HG02610 (cell line): ENCODE measurements at regions not wholly inside any gene's neighbourhood (a gene's known extent, or its start where the extent isn't known, plus 50 kb on each side); places are given as distances from the start of the nearest gene placed in this dataset.
"Not testable (repeated sequence)": the region's sequence is repeated elsewhere in the genome, so short reads cannot be mapped to it uniquely, and the experiment has no call there.

Experiments used
- ATAC-seq: cut with Tn5 transposase; IDR thresholded peaks from one replicate; pipeline ENCODE4 v1.9.1; 2021; ENCODE audit warnings: mild to moderate bottlenecking, moderate library complexity; ENCODE audit not compliant: unreplicated experiment

DNA sequence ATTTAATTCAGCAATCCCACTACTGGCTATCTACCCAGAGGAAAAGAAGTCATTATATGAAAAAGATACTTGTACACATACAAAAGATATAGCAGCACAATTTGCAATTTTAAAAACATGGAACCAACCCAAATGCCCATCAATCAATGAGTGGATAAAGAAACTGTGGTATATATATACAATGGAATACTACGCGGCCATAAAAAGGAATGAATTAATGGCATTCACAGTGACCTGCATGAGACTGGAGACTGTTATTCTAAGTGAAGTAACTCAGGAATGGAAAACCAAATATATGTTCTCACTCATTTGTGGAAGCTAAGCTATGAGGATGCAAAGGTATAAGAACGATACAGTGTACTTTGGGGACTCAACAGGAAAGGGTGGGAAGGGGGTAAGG is 102.8 kb upstream of the KCNMA1 start:
- not testable (repeated sequence) for ATAC-seq

DNA sequence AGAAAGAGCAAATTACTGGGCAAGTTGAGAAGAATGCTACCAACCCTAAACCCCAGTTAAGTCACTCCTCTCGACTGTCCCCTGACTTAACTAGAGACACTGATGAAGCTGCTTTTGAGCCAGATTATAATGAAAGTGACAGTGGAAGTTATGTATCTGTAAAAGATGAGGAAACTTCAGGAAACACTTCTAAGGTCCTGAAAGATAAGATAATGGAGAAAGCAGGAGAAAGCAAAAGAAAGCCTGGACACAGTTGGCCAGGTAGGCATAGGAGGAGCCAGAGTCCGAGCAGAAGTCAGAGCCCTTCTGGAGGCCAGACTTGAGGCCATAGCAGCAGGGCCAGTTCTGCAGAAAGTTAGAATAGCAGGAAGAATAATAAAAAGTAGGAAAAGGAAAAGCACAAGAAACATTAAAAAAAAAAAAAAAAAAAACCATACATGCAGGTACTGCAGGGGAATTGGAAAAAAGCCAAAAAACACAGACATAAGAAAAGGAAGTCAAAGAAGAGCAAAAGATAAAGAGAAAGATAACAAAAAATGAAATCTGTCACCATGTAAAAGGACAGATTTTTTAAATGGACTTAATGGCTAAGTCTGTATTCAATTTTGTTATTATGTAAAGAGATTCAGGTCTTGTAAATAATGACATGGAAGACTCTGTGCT is 101.0 kb upstream of the KCNMA1 start:
- no peak for ATAC-seq

DNA sequence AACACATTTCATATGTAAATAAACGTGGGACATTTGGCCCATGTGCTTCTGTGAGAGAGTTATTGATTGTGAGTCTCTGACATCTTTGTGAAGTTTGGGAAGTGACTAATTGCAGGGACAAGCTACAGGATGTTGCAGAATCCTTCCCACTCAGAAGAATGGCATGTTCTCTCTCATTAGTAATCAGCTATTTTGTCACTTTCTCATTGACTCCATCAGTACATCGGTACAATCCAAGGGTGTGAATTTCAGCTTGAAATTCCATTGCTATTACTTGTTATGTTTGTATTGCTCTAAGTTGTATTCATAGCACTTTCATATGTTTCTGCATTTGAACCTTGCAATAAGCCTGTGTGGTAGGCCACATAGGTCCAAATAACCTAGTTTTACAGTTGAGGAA is 100.0 kb upstream of the KCNMA1 start:
- no peak for ATAC-seq

DNA sequence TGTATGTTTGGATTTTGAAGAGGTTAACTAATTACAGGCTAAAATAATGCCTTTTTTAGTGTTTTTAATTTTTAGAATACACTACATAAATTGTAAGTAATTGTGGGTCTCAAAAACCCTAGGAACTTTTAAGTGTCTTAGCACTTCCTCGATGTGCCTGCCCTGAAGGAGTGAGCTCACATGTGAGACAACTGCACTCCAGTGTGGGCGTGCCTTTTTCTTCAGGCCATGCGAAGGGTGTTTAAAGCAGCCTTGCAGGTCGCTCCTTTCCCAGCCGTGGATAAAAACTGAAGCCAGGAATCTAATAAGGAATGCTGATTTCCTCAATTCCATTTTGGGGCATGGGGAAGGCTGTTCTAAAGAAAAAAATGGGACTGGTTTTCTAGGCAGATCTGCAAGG is 97.5 kb upstream of the KCNMA1 start:
- ATAC-seq, result not testable (repeated sequence)

DNA sequence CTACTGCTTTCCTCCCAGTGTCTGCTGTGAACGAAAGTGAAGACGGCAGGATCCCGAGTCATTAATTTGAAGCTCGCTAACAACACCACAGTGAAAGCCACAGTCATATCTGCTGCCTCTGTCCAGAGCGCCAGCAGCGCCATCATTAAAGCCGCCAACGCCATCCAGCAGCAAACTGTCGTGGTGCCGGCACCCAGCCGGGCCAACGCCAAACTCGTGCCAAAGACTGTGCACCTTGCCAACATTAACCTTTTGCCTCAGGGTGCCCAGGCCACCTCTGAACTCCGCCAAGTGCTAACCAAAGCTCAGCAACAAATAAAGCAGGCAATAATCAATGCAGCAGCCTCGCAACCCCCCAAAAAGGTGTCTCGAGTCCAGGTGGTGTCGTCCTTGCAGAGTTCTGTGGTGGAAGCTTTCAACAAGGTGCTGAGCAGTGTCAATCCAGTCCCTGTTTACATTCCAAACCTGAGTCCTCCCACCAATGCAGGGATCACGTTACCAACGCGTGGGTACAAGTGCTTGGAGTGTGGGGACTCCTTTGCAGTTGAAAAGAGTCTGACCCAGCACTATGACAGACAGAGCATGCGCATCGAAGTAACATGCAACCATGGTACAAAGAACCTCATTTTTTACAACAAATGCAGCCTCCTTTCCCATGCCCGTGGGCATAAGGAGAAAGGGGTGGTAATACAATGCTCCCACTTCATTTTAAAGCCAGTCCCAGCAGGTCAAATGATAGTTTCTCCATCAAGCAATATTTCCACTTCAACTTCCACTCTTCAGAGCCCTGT is 94.8 kb upstream of the KCNMA1 start:
- no peak for ATAC-seq

DNA sequence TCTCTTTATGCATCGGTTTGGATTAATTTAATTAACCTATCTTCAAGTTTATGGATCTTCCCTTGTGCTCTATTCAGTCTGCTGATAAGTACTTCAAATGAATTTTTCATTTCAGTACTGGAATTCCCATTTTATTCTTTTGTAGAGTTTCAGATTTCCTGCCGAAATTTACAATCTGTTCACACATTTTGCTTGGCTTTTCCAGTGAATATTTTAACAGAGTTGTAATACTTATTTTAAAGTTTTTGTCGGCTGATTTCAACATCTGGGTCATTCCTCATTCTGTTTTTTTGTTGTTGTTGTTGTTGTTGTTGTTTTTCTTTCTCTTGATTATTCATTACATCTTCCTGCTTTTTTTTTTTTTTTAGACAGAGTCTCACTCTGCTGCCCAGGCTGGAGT is 89.9 kb upstream of the KCNMA1 start:
- no peak for ATAC-seq

DNA sequence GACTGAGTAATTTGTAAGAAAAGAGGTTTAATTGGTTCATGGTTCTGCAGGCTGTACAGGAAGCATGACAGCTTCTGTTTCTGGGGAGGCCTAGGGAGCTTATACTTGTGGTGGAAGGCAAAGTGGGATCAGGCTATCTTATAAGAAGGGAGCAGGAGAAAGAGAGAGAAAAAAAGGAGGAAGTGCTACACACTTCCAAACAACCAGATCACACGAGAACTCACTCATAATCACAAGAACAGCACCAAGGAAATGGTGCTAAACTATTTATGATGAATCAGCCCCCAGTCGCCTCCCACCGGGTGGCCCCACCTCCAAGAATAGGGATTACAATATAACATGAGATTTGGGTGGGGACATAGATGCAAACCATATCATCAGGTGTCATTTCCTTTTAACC is 89.1 kb upstream of the KCNMA1 start:
- ATAC-seq, result no peak

DNA sequence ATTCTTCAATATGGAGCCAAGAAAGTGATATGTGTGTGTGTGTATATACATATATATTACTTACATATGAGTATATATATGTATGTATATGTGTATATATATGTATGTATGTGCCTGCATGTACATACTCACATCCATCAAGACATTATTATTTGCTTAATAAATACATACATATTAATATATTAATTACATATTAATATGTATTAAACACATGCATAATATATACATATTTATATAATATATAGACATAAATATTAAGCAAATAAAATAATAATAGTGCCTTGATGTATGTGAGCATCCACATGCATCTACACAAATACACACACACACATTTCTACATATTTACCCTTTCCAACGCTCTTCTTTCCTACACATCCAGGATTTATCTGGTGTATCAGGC is 88.7 kb upstream of the KCNMA1 start:
- ATAC-seq, result no peak

DNA sequence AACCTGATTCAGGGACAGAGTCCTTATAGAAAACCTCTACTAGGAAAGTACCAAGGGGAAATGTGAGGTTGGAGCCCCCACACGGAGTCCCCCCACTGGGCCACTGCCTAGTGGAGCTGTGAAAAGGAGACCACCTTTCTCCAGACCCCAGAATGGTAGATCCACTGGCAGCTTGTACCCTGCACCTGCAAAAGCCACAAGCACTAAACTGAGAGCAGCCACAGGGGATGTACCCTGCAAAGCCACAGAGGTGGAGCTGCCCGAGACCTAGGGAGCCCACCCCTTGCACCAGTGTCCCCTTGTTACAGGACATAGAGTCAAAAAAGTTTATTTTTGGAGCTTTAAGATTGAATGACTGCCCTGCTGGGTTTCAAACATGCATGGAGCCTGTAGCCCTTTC is 87.2 kb upstream of the KCNMA1 start:
- no peak for ATAC-seq

DNA sequence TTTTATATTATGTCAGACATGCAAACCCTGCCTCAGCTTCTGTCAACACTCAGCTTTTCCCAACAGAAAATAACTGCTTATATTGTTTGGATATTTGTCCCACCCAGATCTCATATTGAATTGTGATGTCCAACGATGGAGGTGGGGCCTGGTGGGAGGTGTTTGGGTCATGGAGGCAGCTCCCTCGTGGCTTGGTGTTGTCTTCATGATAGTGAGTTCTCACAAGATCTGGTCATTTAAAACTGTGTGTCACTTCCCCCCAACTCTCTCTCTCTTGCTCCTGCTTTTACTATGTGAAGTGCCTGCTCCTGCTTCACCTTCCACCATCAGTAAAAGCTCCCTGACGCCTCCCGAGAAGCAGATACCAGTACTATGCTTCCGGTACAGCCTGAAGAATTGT is 85.8 kb upstream of the KCNMA1 start:
- ATAC-seq, result no peak

DNA sequence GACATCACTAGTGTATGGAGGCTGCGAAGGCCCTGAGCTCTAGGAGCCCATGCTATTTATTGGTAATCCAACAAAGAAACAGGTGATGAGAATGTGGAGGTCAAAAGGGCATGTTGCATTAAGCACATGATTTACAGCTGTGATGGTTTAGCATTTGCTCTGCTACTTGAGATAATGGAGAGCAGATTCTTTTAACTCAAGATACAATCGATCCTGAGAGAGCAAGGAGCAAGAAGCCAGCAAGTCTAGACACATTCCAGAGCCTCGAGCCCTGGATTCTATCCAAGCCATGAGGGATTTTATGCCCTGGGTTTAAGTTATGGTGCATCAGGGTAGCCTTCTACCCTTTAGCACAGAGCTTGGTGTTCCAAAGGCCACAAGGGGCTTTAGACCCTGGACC is 85.3 kb upstream of the KCNMA1 start:
- not testable (repeated sequence) for ATAC-seq

DNA sequence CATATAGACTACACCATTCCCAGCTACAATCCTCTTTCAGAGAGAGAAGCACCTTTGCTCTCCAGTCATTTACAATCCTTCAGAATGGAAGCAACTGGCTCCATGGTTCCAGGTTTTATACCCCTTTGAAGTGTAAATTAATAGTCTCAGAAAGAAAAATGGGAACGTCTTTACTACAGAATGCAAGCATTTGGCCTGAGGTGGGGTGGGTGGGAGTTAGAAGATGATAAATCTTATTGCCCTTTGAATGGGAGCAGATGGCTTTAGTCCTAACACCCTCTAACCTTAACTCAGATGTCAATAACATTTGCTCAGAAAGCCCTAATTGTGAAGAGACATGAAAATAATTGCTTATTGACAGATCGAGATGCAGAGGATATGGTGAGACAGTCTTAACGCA is 84.2 kb upstream of the KCNMA1 start:
- no peak for ATAC-seq

DNA sequence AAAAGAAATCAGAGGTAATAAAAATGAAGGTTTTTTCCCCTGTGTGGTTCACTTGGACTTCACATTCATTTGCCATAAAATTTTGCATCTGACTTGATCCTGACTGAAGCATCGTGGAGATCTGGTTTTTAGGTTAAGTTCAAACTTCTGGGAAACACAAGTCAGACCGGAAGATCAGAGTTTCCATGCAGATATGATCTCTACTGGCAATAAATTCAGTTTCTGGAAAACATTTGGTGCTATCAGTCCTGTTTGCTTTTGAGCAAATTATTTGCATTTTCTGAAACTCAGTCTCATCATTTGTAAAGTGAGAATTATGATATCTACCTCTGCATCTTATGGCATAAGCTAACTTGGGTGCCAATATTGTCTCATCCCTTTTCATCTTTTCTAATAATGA is 81.3 kb upstream of the KCNMA1 start:
- ATAC-seq, result no peak

DNA sequence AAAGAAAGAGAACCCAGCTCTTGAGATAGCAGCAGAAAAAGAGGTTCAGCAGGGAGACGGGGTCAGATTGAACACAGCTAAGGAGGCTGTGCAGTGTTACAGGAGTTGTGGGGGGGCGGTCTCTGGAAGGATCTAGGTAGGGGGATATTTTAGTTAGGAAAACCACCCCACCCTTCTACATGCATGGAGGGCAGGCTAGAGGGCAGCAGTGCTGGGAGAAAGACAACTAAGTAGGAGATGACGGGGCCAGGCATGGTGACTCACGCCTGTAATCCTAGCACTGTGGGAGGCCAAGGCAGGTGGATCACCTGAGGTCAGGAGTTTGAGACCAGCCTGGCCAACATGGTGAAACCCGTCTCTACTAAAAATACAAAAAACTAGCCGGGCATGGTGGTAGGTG is 80.7 kb upstream of the KCNMA1 start:
- not testable (repeated sequence) for ATAC-seq

DNA sequence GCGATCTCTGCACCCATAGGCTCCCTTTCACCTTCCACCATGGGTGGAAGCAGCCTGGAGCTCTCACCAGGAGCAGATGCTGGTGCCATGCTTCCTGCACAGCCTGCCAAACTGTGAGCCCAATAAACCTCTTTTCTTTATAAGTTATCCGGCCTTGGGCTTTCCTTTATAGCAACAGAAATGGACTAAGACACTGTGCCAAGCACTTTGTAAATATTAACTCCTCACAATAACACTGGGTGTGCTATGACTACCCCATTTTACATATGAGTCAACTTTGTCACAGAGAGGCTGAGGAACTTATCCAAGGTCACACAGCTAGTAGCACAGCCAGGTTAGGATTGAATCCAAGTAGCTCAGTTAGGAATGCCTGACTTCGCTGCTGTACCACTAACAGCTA is 79.7 kb upstream of the KCNMA1 start:
- ATAC-seq, result no peak

DNA sequence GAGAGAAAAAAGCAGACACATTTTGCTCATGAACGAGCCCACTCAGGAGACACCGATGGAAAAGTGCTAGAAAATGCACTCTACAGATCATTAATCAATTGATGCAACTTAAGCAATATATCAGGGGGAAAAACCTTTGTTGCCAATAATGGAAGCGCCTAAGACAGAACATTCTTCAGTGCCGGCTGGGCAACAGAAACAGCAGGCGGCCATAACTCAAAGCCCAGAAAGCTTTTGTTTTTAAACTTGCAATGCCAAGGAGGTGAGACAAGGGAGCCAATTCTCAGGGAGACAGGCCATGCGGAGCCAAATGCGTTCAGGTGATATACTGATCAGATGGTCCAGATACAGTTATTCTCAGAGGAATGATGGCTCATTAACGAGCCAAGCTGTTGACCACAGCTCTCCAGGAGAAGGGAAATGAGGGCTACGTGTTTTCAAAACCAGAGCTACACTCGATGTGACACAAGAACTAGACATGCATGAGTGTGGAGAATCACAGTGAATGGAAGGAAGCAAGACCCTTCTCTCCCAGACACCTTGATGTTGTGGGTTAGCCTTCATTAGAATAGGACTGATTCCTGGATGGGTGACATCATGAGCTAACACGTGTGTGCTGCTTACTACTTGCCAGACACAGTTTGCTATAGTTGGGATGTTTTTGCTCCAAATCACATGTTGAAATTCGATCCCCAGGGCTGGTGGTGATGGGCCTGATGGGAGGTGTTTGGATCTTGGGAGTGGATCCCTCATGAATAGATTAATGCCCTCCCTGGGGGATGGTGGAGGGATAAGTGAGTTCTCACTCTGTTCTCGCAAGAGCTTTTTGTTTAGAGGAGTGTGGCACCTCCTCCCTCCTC is 79.1 kb upstream of the KCNMA1 start:
- no peak for ATAC-seq

DNA sequence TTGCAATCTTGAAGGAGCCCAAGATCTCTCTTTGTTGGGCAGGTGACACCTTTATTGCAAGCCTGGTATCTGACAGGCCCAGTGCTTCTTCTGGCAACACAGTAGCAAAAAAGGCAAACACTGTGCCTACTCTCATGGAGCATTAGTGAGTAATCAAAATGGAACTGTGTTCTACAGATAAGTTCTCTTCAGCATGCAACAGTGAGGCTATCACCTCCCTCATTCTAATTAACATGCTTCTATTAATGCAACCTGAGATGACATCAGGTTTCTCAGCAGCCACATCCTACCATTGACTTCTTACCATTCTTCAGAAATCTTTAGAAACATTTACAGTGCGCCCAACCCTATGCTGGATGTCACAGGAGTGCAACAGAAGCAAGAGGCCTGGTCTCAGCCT is 77.9 kb upstream of the KCNMA1 start:
- no peak for ATAC-seq

DNA sequence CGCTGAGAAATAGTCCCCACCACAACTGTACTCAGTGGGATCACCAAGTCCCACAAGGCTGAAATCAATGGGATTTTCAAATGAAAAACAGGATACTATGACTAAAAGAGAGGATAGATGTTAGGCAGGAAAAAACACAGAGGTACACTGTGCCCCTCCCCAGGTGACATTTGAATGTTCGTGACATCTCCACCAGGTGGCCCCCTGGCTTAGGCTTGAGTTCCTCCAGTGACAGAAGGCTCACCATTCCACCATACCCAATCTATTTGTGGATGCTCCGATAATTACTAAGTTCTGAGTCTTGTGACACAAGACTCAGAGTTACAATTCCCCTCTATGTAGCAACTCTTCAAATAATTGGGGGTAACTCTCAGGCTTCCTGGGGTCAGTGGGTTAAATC is 77.5 kb upstream of the KCNMA1 start:
- no peak for ATAC-seq

DNA sequence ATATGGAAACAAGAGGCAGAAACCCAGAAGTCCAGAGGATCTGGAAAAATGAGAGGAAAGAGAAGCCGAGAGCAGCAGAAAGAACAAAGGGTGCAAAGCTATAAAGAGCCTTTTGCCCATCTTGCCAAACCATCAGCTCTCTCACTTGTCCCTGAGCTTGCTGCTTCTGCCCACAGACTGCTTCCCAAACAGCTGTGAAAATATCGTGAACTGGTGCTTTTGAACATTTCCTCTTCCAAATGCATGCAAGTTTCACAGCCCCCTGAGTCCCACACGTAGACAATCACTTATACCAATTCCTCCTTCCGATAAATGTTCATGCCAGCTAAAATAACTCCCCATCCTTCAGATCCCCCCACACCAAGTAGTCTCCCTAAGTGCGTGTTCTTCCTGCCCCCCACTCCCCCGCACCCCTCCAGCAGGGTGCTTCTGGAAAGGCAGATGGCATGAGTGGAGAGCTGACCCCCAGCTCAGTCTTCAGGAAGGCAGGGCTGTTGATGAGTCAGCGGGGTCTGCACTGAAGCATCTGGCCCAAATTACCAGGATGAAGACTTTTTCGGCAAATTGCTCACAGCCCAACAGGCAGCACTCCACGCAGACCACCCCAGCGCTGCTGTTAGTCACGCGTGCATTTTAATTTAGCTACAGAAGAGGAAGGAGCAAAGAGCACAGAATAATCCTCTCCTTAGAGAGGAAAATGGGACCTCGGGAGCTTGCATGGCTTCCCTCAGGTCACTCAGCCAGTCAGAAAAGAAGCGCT is 76.1 kb upstream of the KCNMA1 start:
- no peak for ATAC-seq

DNA sequence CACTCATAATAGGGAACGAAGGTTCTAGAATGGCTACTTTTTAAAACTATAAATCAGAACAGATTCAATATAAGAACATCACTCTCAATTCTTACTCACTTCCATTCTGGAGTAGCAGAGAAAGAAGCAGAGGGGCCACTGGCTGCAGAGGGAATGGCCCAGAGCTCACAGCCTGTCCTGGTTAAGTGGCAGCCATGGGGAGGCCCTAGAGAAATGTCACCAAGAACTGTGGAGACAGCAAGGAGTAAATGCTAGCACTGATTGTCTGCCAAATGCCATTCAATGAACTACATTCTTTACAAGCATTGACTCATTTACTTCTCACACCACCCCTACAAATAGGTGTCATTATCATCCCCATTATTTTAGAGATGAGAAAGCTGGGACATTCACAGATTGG is 74.6 kb upstream of the KCNMA1 start:
- ATAC-seq, result no peak

DNA sequence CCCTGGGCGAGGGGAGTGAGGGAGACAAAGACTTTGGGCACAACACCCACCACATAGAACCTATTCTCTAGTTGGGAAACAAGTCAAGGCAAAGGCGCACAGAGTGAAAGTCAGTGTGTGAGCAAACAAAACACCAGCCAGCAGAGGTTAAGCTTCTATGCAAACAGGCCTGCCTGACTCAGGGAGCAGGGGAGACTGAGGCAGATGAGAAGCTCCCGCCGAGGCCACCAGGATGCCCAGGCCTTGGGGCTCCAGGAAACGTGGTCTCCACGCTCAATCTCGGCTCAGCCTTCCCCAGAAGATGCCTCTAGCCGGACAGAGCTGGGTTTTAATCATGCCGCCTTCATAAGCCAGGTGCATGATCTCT is 74.1 kb upstream of the KCNMA1 start:
- ATAC-seq, result peak; percentile 10
